Esophagus squamous epithelium (tissue), 4 donors: ENCODE measurements at regions not wholly inside any gene's neighbourhood (a gene's known extent, or its start where the extent isn't known, plus 50 kb on each side); places are given as distances from the start of the nearest gene placed in this dataset.

Experiments
- CTCF ChIP-seq, 6 experiments: fragments of 450-650 bp in 4 of 6; fragments of 200-600 bp in 2 of 6; sonication (generic) in 2 of 6; IDR thresholded peaks; one replicate each; pipeline ENCODE4 v1.5.1; 2016 to 2019; ENCODE audit warnings: antibody characterized with exemption in 6 of 6, mild to moderate bottlenecking in 4 of 6, moderate library complexity in 4 of 6
- POLR2A ChIP-seq, 4 donors: fragments of 450-650 bp; IDR thresholded peaks; one replicate each; pipeline ENCODE4 v1.6.1; 2017; ENCODE audit warnings: antibody characterized with exemption in 4 of 4, mild to moderate bottlenecking in 4 of 4, moderate library complexity in 3 of 4

GRCh38 chr14:71592361-71592760, 339.9 kb upstream of the RGS6 start:
- TF ChIP-seq POLR2A (IDR thresholded peaks at IDR 0.05) (no peak), CTCF (IDR thresholded peaks at IDR 0.05) (no peak)
